Amniotic epithelial cell (primary cell): ENCODE measurements at regions not wholly inside any gene's neighbourhood (a gene's known extent, or its start where the extent isn't known, plus 50 kb on each side); places are given as distances from the start of the nearest gene placed in this dataset.

Experiments used
- DNase-seq: peaks from one replicate; pipeline ENCODE4 v3.0.0-alpha.2; 2010; ENCODE audit warnings: low read depth

- DNase-seq, result no peak
These were observed 145.6 kb upstream of the GALNT17 start for GRCh38 chr7:70986297-70986696.

DNA sequence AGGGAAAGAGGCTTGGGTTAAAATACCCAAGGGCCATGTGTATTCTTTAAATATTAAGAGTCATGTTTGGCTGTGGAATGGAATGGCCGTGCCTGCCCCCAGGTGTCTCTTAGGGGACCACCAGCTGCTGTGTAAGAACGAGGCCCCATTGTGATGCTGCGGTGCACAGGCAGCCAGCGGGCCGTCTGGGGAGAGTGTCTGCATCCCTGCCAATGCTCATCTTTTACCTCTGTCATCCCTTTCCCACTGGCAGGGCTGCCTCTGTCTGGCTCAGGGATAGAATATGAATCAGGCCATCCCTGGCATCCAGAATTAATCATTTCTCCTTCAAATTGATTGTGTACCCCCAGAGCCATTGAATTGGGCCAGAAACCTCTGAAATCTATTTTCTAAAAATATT lies 137.8 kb upstream of the GALNT17 start:
- DNase-seq, result no peak

DNA sequence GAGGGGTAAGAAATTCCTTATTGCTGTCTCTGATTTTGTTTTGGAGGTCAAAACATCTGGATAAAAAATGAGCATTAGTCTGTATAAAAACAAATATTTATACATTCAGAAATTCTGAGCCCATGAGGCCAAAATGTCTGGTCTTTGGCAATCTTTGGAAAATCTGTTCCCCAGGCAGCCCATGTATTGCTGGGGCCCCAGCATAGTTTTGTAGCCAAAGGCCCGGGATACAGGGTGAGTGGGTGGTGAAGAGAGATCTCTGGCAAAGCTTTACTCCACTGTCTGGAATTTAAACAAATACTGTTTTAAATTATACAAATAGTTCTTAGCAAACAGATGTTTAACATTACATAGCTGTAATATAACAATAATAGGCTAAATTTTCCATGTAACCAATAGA lies 134.7 kb upstream of the GALNT17 start:
- DNase-seq, result no peak

DNA sequence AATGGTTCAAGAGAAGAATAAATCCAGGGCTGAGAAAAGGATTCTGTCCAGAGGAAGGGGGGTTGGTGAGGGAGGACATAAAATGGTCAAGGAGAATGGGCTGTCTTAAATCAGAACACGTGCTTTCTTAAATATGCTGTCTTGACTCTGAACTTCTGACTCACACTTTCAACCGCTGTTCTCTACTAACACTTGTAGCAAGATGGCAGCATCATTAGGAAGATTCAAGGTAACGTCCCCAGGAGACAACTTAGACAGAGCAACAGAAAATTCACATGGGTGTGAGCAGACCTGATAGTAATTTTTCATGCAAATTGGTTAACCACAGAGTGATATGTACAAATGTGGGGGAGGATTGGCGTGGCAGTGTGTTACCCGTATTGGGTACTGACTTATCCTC lies 126.8 kb upstream of the GALNT17 start:
- DNase-seq, result no peak

GRCh38 chr7:71009636-71010035 lies 122.3 kb upstream of the GALNT17 start:
- no peak for DNase-seq

DNA sequence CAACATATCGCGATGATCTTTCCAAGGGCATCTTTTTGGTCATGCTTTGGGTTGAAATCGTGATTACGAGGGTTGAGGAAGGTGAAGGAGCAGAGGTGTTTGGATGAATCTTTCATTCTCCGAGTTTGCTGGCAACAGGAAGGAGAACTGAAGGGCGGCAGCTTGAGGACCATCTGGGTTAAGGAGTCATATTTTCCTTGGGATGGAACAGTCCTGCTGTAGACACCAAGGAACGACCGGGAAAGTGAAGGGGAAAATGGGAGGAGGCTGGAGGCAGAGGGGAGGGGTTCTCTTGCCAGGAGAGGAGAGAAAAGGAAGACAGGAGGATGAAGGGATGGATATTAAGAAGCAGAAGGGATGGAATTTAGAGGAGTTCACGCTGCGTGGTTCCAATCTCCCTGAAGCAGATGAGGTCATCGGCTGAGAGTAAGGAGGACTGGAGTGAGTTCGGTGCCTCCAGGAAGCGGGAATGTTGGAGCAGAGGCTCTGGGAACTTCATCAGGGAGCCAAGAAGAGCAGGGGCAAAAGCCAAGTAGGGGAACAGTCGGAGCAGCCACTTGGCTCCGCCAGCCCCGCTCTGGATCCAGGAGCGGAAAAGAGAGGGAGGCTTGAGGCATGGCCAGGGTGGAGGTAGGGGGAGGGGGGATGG lies 116.6 kb upstream of the GALNT17 start:
- DNase-seq, result no peak

DNA sequence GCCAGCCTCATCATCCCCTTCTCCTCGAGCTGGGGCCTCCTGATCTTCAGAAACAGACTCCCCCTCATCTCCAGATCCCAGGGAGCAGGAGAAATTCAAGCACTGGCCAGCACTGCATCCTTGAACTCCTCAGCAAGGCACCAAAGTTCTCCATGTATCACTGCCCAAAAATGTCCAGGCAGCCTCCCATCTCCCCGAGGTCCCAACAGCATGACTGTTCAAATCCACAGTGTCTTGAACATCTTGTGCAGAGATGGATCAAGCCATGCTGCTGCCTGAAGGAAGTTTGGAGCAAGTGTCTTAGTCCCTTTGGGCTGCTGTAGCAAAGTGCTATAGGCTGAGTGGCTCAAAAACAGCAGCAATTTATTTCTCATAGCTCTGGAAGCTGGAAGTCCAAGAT lies 115.5 kb upstream of the GALNT17 start:
- no peak for DNase-seq

- no peak for DNase-seq
These were observed 114.3 kb upstream of the GALNT17 start for GRCh38 chr7:71017602-71018001.

GRCh38 chr7:71019706-71020105 lies 112.2 kb upstream of the GALNT17 start:
- DNase-seq, result no peak

- no peak for DNase-seq
These were observed 110.8 kb upstream of the GALNT17 start for GRCh38 chr7:71021131-71021530.

- DNase-seq, result no peak
These were observed 105.3 kb upstream of the GALNT17 start for GRCh38 chr7:71026680-71027079.

- DNase-seq, result no peak
These were observed 97.7 kb upstream of the GALNT17 start for GRCh38 chr7:71034243-71034642.

GRCh38 chr7:71042591-71042990 lies 89.4 kb upstream of the GALNT17 start:
- no peak for DNase-seq

DNA sequence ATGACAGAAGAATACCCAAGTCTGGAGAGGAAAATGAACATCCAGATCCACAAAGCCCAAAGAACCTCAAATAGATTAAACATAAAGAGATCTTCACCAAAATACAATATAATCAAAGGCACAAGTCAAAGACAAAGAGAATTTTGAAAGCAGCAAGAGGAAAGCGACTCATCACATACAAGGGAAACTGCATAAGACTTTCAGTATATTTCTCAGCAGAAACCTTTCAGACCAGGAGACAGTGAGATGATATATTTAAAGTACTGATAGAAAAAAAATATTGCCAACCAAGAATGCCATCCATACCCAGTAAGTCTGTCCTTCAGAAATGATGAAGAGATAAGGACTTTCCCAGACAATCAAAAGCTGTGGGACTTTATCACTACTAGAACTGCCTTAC lies 81.5 kb upstream of the GALNT17 start:
- no peak for DNase-seq

DNA sequence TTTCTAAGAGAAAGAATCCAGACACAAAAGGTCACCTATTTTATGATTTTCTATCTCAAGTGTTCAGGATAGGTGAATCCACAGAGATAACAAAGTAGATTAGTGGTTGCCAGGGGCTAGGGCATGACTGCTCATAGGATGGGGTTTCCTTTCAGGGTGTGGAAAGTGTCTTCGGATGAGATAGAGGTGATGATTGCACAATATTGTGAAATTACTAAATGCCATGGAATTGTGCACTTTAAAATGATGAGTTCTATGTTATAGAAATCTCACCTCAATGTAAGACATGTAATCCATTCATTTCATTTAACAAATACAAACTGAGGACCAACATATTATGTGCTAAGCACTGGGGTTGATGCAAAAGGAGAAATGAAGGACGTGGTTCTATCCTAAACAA lies 76.4 kb upstream of the GALNT17 start:
- no peak for DNase-seq

DNA sequence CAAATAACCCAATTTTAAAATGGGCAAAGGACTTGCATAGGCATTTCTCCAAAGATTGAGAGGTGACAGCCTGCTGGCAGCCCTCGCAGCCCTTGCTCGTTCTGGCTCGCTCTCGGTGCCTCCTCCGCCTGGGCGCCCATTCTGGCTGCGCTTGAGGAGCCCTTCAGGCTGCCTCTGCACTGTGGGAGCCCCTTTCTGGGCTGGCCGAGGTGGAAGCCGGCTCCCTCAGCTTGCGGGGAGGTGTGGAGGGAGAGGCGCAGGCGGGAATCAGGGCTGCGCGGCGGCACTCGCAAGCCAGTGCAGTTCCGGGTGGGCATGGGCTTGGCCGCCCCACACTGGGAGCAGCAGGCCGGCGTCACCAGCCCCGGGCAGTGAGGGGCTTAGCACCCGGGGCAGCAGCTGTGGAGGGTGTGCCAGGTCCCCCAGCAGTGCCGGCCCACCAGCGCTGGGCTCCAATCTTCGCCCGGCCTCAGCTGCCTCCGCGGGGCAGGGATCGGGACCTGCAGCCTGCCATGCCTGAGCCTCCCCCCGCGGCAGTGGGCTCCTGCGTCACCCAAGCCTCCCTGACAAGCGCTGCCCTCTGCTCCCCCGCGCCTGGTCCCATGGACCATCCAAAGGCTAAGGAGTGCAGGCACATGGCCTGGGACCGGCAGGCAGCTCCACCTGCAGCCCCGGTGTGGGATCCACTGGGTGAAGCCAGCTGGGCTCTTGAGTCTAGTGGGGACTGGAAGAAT lies 54.0 kb upstream of the GALNT17 start:
- no peak for DNase-seq
